ENCODE measurements at regions not wholly inside any gene's neighbourhood (a gene's known extent, or its start where the extent isn't known, plus 50 kb on each side); places are given as distances from the start of the nearest gene placed in this dataset.

GRCh38 chr20:1782181-1782580, 113.0 kb upstream of the SIRPA start:
- WGBS, 3 donors = 84 to 88% (median 85%) methylated on average over 3 of the region's 3 CpGs
- Histone ChIP-seq H3K9me3 (ENCODE audit: control insufficient read depth in 2 of 2, insufficient read depth in 1 of 2, low read depth in 1 of 2, low read length in 1 of 2) (no peaks in the 10 kb centered on the region), H3K4me3 (ENCODE audit: low read depth in 1 of 3, low read length in 3 of 3) (no peak overlapping the region), H3K27ac (ENCODE audit: low read depth in 1 of 3, low read length in 2 of 3) (no peak overlapping the region), H3K36me3 (ENCODE audit: control insufficient read depth in 3 of 3, insufficient read depth in 2 of 3, low read depth in 1 of 3, low read length in 3 of 3) (peaks cover 0 to 2% (median 0%) of the 10 kb centered on the region in 3 donors), H3K27me3 (ENCODE audit: control insufficient read depth in 3 of 3, insufficient read depth in 3 of 3, low read length in 3 of 3) (no peaks in the 10 kb centered on the region), H3K4me1 (ENCODE audit: control insufficient read depth in 3 of 3, insufficient read depth in 2 of 3, low read depth in 1 of 3, low read length in 2 of 3) (no peaks in the 10 kb centered on the region)
- DNase-seq = no peak
- FAIRE-seq = no peak

DNA sequence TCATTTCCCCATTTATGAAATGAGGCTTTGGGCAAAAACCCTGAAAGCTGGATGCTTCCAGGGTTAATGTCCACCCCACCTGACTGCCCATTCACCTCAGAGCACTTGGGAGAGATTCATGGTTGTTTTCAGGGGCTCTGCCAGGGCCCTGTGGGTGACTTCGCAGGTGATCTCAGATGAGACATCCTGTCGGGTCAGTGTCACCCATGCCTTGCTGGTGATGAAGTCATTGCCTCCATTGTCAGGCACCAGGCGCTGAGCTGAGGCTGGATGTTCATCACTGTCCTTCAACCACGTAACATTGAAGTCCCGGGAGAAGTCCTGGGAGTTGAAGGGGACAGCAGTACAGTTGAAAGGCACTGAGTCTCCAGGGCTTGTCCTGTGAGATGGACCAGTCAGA, 115.6 kb upstream of the SIRPA start:
- Histone ChIP-seq H3K27me3 (ENCODE audit: control insufficient read depth in 3 of 3, insufficient read depth in 3 of 3, low read length in 3 of 3) (no peaks in the 10 kb centered on the region), H3K4me1 (ENCODE audit: control insufficient read depth in 3 of 3, insufficient read depth in 2 of 3, low read depth in 1 of 3, low read length in 2 of 3) (peaks cover 2 to 3% (median 2%) of the 10 kb centered on the region in 3 donors), H3K9me3 (ENCODE audit: control insufficient read depth in 2 of 2, insufficient read depth in 1 of 2, low read depth in 1 of 2, low read length in 1 of 2) (no peaks in the 10 kb centered on the region), H3K36me3 (ENCODE audit: control insufficient read depth in 3 of 3, insufficient read depth in 2 of 3, low read depth in 1 of 3, low read length in 3 of 3) (peaks cover 0 to 2% (median 0%) of the 10 kb centered on the region in 3 donors), H3K4me3 (ENCODE audit: low read depth in 1 of 3, low read length in 3 of 3) (no peak overlapping the region), H3K27ac (ENCODE audit: low read depth in 1 of 3, low read length in 2 of 3) (no peak overlapping the region)
- no peak for DNase-seq
- no peak for FAIRE-seq
- 88 to 90% (median 89%) methylated on average over 5 of the region's 5 CpGs for WGBS, 3 donors

DNA sequence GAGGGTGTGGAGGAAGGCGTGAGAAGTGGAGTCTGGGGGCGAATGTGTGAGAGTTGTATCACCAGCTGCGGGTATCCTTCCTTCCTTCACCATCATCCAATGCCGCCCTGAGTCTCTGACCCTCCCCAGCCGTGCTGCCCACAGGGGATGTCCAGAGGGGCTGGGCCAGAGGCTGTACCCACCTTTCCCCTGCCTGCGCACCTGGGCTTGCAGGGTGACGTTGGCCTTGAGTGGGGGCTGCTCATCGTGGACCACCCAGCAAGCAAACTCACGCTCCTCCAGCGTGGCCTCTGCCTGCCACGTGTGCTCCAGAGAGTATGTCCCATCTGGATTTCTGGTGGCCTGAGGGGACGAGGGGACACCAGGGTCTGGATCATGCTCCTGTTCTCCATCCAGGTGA, 116.9 kb upstream of the SIRPA start:
- Histone ChIP-seq H3K4me1 (ENCODE audit: control insufficient read depth in 3 of 3, insufficient read depth in 2 of 3, low read depth in 1 of 3, low read length in 2 of 3) (peaks cover 2 to 3% (median 2%) of the 10 kb centered on the region in 3 donors), H3K27me3 (ENCODE audit: control insufficient read depth in 3 of 3, insufficient read depth in 3 of 3, low read length in 3 of 3) (no peaks in the 10 kb centered on the region), H3K9me3 (ENCODE audit: control insufficient read depth in 2 of 2, insufficient read depth in 1 of 2, low read depth in 1 of 2, low read length in 1 of 2) (no peaks in the 10 kb centered on the region), H3K4me3 (ENCODE audit: low read depth in 1 of 3, low read length in 3 of 3) (no peak overlapping the region), H3K36me3 (ENCODE audit: control insufficient read depth in 3 of 3, insufficient read depth in 2 of 3, low read depth in 1 of 3, low read length in 3 of 3) (peaks cover 0 to 4% (median 0%) of the 10 kb centered on the region in 3 donors), H3K27ac (ENCODE audit: low read depth in 1 of 3, low read length in 2 of 3) (no peak overlapping the region)
- no peak for DNase-seq
- 89 to 91% (median 90%) methylated on average over 12 of the region's 12 CpGs for WGBS, 3 donors
- FAIRE-seq = no peak

DNA sequence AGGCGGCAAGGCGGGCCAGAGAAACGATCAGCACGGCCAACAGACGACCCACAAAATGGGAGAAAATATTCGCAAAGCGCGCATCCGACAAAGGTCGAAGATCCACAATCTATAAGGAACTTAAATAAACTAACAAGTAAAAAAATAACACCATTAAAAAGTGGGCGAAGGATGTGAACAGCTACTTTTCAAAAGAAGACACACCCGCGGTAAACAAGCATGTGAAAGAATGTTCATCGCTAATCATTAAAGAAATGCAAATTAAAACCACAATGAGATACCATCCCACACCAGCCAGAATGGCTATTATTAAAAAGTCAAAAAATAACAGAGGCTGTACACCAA, 117.8 kb upstream of the SIRPA start:
- FAIRE-seq = no peak
- Histone ChIP-seq H3K9me3 (ENCODE audit: control insufficient read depth in 2 of 2, insufficient read depth in 1 of 2, low read depth in 1 of 2, low read length in 1 of 2) (no peaks in the 10 kb centered on the region), H3K27ac (ENCODE audit: low read depth in 1 of 3, low read length in 2 of 3) (no peak overlapping the region), H3K36me3 (ENCODE audit: control insufficient read depth in 3 of 3, insufficient read depth in 2 of 3, low read depth in 1 of 3, low read length in 3 of 3) (peaks cover 0 to 4% (median 0%) of the 10 kb centered on the region in 3 donors), H3K27me3 (ENCODE audit: control insufficient read depth in 3 of 3, insufficient read depth in 3 of 3, low read length in 3 of 3) (no peaks in the 10 kb centered on the region), H3K4me3 (ENCODE audit: low read depth in 1 of 3, low read length in 3 of 3) (peak overlapping the region in 1 of 3 donors; percentile 54), H3K4me1 (ENCODE audit: control insufficient read depth in 3 of 3, insufficient read depth in 2 of 3, low read depth in 1 of 3, low read length in 2 of 3) (peaks cover 2 to 3% (median 2%) of the 10 kb centered on the region in 3 donors)
- no peak for DNase-seq
- WGBS, 3 donors = 6 to 18% (median 15%) methylated on average over 14 of the region's 14 CpGs

GRCh38 chr20:1776681-1777475, 118.3 kb upstream of the SIRPA start:
- FAIRE-seq (peak; percentile 85), DNase-seq (peak; percentile 84 to 94)
- 3 to 7% (median 4%) methylated on average over 35 of the region's 35 CpGs for WGBS, 3 donors
- peaks cover 2 to 3% (median 2%) of the 10 kb centered on the region in 3 donors for H3K4me1 ChIP-seq (ENCODE audit: control insufficient read depth in 3 of 3, insufficient read depth in 2 of 3, low read depth in 1 of 3, low read length in 2 of 3)
- no peaks in the 10 kb centered on the region for H3K9me3 ChIP-seq (ENCODE audit: control insufficient read depth in 2 of 2, insufficient read depth in 1 of 2, low read depth in 1 of 2, low read length in 1 of 2)
- H3K27me3 ChIP-seq (ENCODE audit: control insufficient read depth in 3 of 3, insufficient read depth in 3 of 3, low read length in 3 of 3) = no peaks in the 10 kb centered on the region
- H3K36me3 ChIP-seq (ENCODE audit: control insufficient read depth in 3 of 3, insufficient read depth in 2 of 3, low read depth in 1 of 3, low read length in 3 of 3) = peaks cover 0 to 4% (median 0%) of the 10 kb centered on the region in 3 donors
- H3K4me3 ChIP-seq (ENCODE audit: low read depth in 1 of 3, low read length in 3 of 3) = peak overlapping the region; percentile 2 to 60 (median 54)
- no peak overlapping the region for H3K27ac ChIP-seq (ENCODE audit: low read depth in 1 of 3, low read length in 2 of 3)

GRCh38 chr20:1775117-1775516, 117.5 kb upstream of the SIRPG start:
- Histone ChIP-seq H3K9me3 (ENCODE audit: control insufficient read depth in 2 of 2, insufficient read depth in 1 of 2, low read depth in 1 of 2, low read length in 1 of 2) (no peaks in the 10 kb centered on the region), H3K4me3 (ENCODE audit: low read depth in 1 of 3, low read length in 3 of 3) (no peak overlapping the region), H3K36me3 (ENCODE audit: control insufficient read depth in 3 of 3, insufficient read depth in 2 of 3, low read depth in 1 of 3, low read length in 3 of 3) (peaks cover 0 to 4% (median 0%) of the 10 kb centered on the region in 3 donors), H3K27ac (ENCODE audit: low read depth in 1 of 3, low read length in 2 of 3) (no peak overlapping the region), H3K4me1 (ENCODE audit: control insufficient read depth in 3 of 3, insufficient read depth in 2 of 3, low read depth in 1 of 3, low read length in 2 of 3) (peaks cover 2 to 3% (median 2%) of the 10 kb centered on the region in 3 donors), H3K27me3 (ENCODE audit: control insufficient read depth in 3 of 3, insufficient read depth in 3 of 3, low read length in 3 of 3) (no peaks in the 10 kb centered on the region)
- FAIRE-seq = no peak
- 74 to 88% (median 85%) methylated on average over 2 of the region's 2 CpGs for WGBS, 3 donors
- DNase-seq = no peak

DNA sequence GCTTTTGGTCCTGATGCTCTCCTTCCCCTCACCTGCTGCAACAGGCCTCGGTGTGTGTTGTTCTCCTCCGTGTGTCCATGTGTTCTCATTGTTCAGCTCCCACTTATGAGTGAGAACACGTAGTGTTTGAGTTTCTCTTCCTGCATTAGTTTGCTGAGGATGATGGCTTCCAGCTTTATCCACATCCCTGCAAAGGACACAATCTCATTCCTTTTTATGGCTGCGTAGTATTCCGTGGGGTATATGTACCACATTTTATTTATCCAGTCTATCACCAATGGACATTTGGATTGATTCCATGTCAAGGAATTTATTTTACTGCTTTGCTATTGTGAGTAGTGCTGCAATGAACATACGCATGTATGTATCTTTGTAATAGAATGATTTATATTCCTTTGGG, 116.9 kb upstream of the SIRPG start:
- no peak overlapping the region for H3K27ac ChIP-seq (ENCODE audit: low read depth in 1 of 3, low read length in 2 of 3)
- H3K4me1 ChIP-seq (ENCODE audit: control insufficient read depth in 3 of 3, insufficient read depth in 2 of 3, low read depth in 1 of 3, low read length in 2 of 3) = peaks cover 2 to 3% (median 2%) of the 10 kb centered on the region in 3 donors
- WGBS, 3 donors = 97% methylated on average over 6 of the region's 6 CpGs
- no peak overlapping the region for H3K4me3 ChIP-seq (ENCODE audit: low read depth in 1 of 3, low read length in 3 of 3)
- FAIRE-seq (no peak), DNase-seq (no peak)
- peaks cover 0 to 4% (median 0%) of the 10 kb centered on the region in 3 donors for H3K36me3 ChIP-seq (ENCODE audit: control insufficient read depth in 3 of 3, insufficient read depth in 2 of 3, low read depth in 1 of 3, low read length in 3 of 3)
- H3K27me3 ChIP-seq (ENCODE audit: control insufficient read depth in 3 of 3, insufficient read depth in 3 of 3, low read length in 3 of 3) = no peaks in the 10 kb centered on the region
- H3K9me3 ChIP-seq (ENCODE audit: control insufficient read depth in 2 of 2, insufficient read depth in 1 of 2, low read depth in 1 of 2, low read length in 1 of 2) = no peaks in the 10 kb centered on the region

GRCh38 chr20:1773816-1774215, 116.2 kb upstream of the SIRPG start:
- no peak overlapping the region for H3K27ac ChIP-seq (ENCODE audit: low read depth in 1 of 3, low read length in 2 of 3)
- 75 to 94% (median 75%) methylated on average over 2 of the region's 2 CpGs for WGBS, 3 donors
- H3K27me3 ChIP-seq (ENCODE audit: control insufficient read depth in 3 of 3, insufficient read depth in 3 of 3, low read length in 3 of 3) = no peaks in the 10 kb centered on the region
- no peak overlapping the region for H3K4me3 ChIP-seq (ENCODE audit: low read depth in 1 of 3, low read length in 3 of 3)
- H3K36me3 ChIP-seq (ENCODE audit: control insufficient read depth in 3 of 3, insufficient read depth in 2 of 3, low read depth in 1 of 3, low read length in 3 of 3) = peaks cover 0 to 4% (median 0%) of the 10 kb centered on the region in 3 donors
- H3K4me1 ChIP-seq (ENCODE audit: control insufficient read depth in 3 of 3, insufficient read depth in 2 of 3, low read depth in 1 of 3, low read length in 2 of 3) = peaks cover 2 to 3% (median 2%) of the 10 kb centered on the region in 3 donors
- H3K9me3 ChIP-seq (ENCODE audit: control insufficient read depth in 2 of 2, insufficient read depth in 1 of 2, low read depth in 1 of 2, low read length in 1 of 2) = no peaks in the 10 kb centered on the region
- no peak for FAIRE-seq
- DNase-seq = no peak

All from small intestine (tissue), 7 donors.